HepG2 (cell line): ENCODE measurements at regions not wholly inside any gene's neighbourhood (a gene's known extent, or its start where the extent isn't known, plus 50 kb on each side); places are given as distances from the start of the nearest gene placed in this dataset.
A peak's percentile ranks its signal among the peaks of the same experiment; 100 is the strongest.
"Not testable (repeated sequence)": the region's sequence is repeated elsewhere in the genome, so short reads cannot be mapped to it uniquely, and the experiment has no call there.

Source experiments
- ATAC-seq: fragments of 200-7000 bp; cut with Tn5 transposase; 3 replicates; pipeline ENCODE4 v1.9.1; 2020; ENCODE audit warnings: mild to moderate bottlenecking, moderate library complexity
- BruUV-seq: library from RNA; stranded (reverse); fragments of 400-500 nt; replicated peaks from 2 replicates; lab custom pipeline; 2021; lab: Mats Ljungman, UMichigan
- CTCF ChIA-PET: fragments of 300-600 bp; formaldehyde crosslinking; extraction: SDS; loops from one replicate; lab custom pipeline; 2021; ENCODE audit warnings: low total read pairs, inconsistent platforms, low intra/inter-chr PET ratio; lab: Yijun Ruan, JAX
- POLR2A ChIA-PET: fragments of 350-600 bp; sonication (Branson Sonifier 250); formaldehyde crosslinking; loops from one replicate; lab custom pipeline; 2020; ENCODE audit warnings: antibody characterized with exemption, inconsistent platforms; lab: Yijun Ruan, JAX
- DNase-seq: peaks from one replicate; pipeline ENCODE4 v3.0.0-alpha.2; 2015; ENCODE audit warnings: low spot score
- FAIRE-seq: peaks from 3 replicates; lab custom pipeline; 2011; peaks lifted over from hg19 to GRCh38; lab: Jason Lieb, UNC
- H2AFZ ChIP-seq: one replicate; pipeline ENCODE4 v1.6.1; 2011; ENCODE audit warnings: low read length, inconsistent platforms
- H3K27ac ChIP-seq: fragments of 300-600 bp; 3 replicates; pipeline ENCODE4 v1.8.0; 2011; ENCODE audit warnings: mixed run types, mild to moderate bottlenecking, mixed read lengths, low read length, inconsistent platforms; ENCODE audit not compliant: insufficient read depth; ENCODE audit errors: extremely low read length
- H3K27me3 ChIP-seq, 2 experiments: fragments of 200-600 bp in 1 of 2; 2 replicates in 1 of 2; 3 replicates in 1 of 2; pipeline versions ENCODE4 v1.6.0 to v1.8.0; 2011; ENCODE audit warnings: low read length in 2 of 2, mild to moderate bottlenecking in 2 of 2, moderate library complexity in 2 of 2, inconsistent platforms in 1 of 2; ENCODE audit not compliant: insufficient read depth in 2 of 2, control insufficient read depth in 1 of 2
- H3K36me3 ChIP-seq, 2 experiments: fragments of 200-600 bp in 1 of 2; replicated peaks in 1 of 2; 2 replicates in 1 of 2; 3 replicates in 1 of 2; pipeline versions ENCODE4 v1.5.1 to v1.8.0; 2011; ENCODE audit warnings: low read length in 2 of 2, inconsistent platforms in 1 of 2; ENCODE audit not compliant: insufficient read depth in 2 of 2, control insufficient read depth in 1 of 2
- H3K4me1 ChIP-seq: 2 replicates; pipeline ENCODE4 v1.5.1; 2012; ENCODE audit warnings: low read length, inconsistent platforms; ENCODE audit not compliant: insufficient read depth
- H3K4me2 ChIP-seq: 2 replicates; pipeline ENCODE4 v1.6.0; 2011; ENCODE audit warnings: low read depth, low read length, inconsistent platforms
- H3K4me3 ChIP-seq, 3 experiments: fragments of 200-600 bp in 1 of 3; sonication (generic), shearing (Covaris generic) in 1 of 3; replicated peaks in 1 of 3; 2 replicates each; pipeline ENCODE4 v1.5.1; 2011 to 2016; ENCODE audit warnings: low read length in 3 of 3, inconsistent platforms in 2 of 3, low read depth in 2 of 3, mild to moderate bottlenecking in 2 of 3, control low read depth in 1 of 3, mixed read lengths in 1 of 3; ENCODE audit not compliant: insufficient read depth in 1 of 3
- H3K79me2 ChIP-seq: one replicate; pipeline ENCODE4 v1.6.1; 2011; ENCODE audit warnings: low read length, inconsistent platforms; ENCODE audit not compliant: insufficient read depth
- H3K9ac ChIP-seq: 2 replicates; pipeline ENCODE4 v1.6.0; 2011; ENCODE audit warnings: mild to moderate bottlenecking, low read depth, low read length, inconsistent platforms; ENCODE audit not compliant: insufficient read depth
- H3K9me3 ChIP-seq: 2 replicates; pipeline ENCODE4 v1.5.1; 2012; ENCODE audit warnings: mild to moderate bottlenecking, low read length
- H4K20me1 ChIP-seq: 2 replicates; pipeline ENCODE4 v1.6.0; 2011; ENCODE audit warnings: inconsistent platforms, mild to moderate bottlenecking, low read length, moderate library complexity; ENCODE audit not compliant: insufficient read depth
- ATF7 ChIP-seq, 2 experiments: fragments of 450-650 bp in 1 of 2; sonication (generic) in 1 of 2; formaldehyde crosslinking in 1 of 2; IDR thresholded peaks; 2 replicates each; pipeline versions ENCODE4 v1.4.0 to v1.6.1; 2016 to 2020; ENCODE audit warnings: antibody characterized with exemption in 1 of 2, mild to moderate bottlenecking in 1 of 2, missing genetic modification reagents in 1 of 2
- CREB1 ChIP-seq, 2 experiments: fragments of 450-650 bp in 1 of 2; IDR thresholded peaks; 2 replicates each; pipeline ENCODE4 v1.6.1; 2016 to 2017; ENCODE audit warnings: control low read depth in 1 of 2, mild to moderate bottlenecking in 1 of 2, missing compliant biosample characterization in 1 of 2, missing genetic modification characterization in 1 of 2
- IKZF1 ChIP-seq: fragments of 450-650 bp; IDR thresholded peaks from 2 replicates; pipeline ENCODE4 v1.7.1; 2016
- ZNF24 ChIP-seq: fragments of 450-650 bp; IDR thresholded peaks from 2 replicates; pipeline ENCODE4 v1.6.1; 2017; ENCODE audit warnings: antibody characterized with exemption, mild to moderate bottlenecking
- WGBS: methylation state at CpG from one replicate; pipeline ENCODE4 v1.1.6; 2017; ENCODE audit warnings: low lambda C conversion rate; 5-methylcytosine and 5-hydroxymethylcytosine counted together
- in situ Hi-C: cut with HindIII; loops from 2 replicates; pipeline ENCODE4 v1.10.0; 2017; ENCODE audit warnings: low pct_unique_long_range_greater_than_20kb; ENCODE audit not compliant: extremely low pct_ligation_motif_present
- intact Hi-C: fragments of 100-400 bp; cut with micrococcal nuclease; formaldehyde crosslinking; loops from one replicate; pipeline ENCODE4 v1.10.0; 2022; ENCODE audit not compliant: unreplicated experiment
- TF ChIP-seq, protein P1 (sequence below), 2 experiments: fragments of 450-650 bp in 1 of 2; sonication (generic) in 1 of 2; formaldehyde crosslinking; IDR thresholded peaks; 2 replicates each; pipeline versions ENCODE4 v1.5.0 to v1.8.0; 2020 to 2022; ENCODE audit warnings: mild to moderate bottlenecking in 1 of 2, missing genetic modification reagents in 1 of 2

DNA sequence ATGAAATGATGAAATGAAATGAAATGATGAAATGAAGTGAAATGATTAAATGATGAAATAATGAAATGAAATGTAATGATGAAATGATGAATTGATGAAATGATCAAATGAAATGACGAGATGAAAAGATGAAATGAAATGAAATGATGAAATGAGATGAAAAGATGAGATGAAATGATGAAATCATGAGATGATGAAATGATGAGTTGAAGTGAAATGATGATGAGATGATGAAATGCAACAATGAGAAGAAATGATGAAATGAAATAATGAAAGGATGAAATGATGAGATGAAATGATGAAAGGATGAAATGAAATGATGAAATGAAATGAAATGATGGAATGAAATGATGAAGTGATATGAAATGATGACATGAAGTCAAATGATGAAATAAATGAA lies 132.7 kb upstream of the TP53TG3D start:
- 14% methylated on average over 1 of the region's 1 CpG for WGBS
- not testable (repeated sequence) for BruUV-seq, DNase-seq

DNA sequence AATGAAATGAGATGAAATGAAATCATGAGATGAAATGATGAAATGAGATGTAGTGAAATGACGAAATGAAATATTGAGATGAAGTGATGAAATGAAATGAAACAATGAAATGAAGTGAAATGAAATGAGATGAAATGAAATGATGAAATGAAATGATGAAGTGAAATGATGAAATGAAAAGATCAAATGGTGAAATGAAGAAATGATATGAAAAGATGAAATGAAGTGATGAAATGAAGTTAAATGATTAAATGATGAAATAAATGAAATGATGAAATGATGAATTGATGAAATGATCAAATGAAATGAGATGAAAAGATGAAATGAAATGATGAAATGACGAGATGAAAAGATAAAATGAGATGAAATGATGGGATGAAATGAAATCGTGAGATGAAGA lies 132.3 kb upstream of the TP53TG3D start:
- H3K4me2 ChIP-seq, CTCF ChIA-PET, H3K27me3 ChIP-seq, H3K9me3 ChIP-seq, ATAC-seq, H3K4me1 ChIP-seq, H3K27ac ChIP-seq, H3K79me2 ChIP-seq, H4K20me1 ChIP-seq, H3K4me3 ChIP-seq, H3K36me3 ChIP-seq, in situ Hi-C loops, H2AFZ ChIP-seq, intact Hi-C loops, DNase-seq, POLR2A ChIA-PET, BruUV-seq, H3K9ac ChIP-seq, FAIRE-seq: not testable (repeated sequence)
- 48% methylated on average over 3 of the region's 3 CpGs for WGBS
- peak; percentile 87 for TF ChIP-seq ZNF24

More for the DNA sequence above, 132.7 kb upstream of the TP53TG3D start:
- H2AFZ ChIP-seq; H3K27me3 ChIP-seq; FAIRE-seq; intact Hi-C loops; H3K4me2 ChIP-seq; in situ Hi-C loops; H3K27ac ChIP-seq; CTCF ChIA-PET; H3K79me2 ChIP-seq; H3K4me1 ChIP-seq; H4K20me1 ChIP-seq; H3K4me3 ChIP-seq; H3K9me3 ChIP-seq; H3K36me3 ChIP-seq; H3K9ac ChIP-seq; POLR2A ChIA-PET; ATAC-seq; TF ChIP-seq CREB1, ATF7 (CRISPR knock-in tag; IDR thresholded peaks at IDR 0.05): not testable (repeated sequence)
- TF ChIP-seq CREB1 (IDR thresholded peaks at IDR 0.05) = peak; percentile 58
- peak; percentile 15; the same call in 1 of the 2 replicates for TF ChIP-seq IKZF1
- TF ChIP-seq ATF7 (IDR thresholded peaks at IDR 0.05) = peak; percentile 97
- TF ChIP-seq, protein P1, sequence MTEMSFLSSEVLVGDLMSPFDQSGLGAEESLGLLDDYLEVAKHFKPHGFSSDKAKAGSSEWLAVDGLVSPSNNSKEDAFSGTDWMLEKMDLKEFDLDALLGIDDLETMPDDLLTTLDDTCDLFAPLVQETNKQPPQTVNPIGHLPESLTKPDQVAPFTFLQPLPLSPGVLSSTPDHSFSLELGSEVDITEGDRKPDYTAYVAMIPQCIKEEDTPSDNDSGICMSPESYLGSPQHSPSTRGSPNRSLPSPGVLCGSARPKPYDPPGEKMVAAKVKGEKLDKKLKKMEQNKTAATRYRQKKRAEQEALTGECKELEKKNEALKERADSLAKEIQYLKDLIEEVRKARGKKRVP (CRISPR knock-in tag; IDR thresholded peaks at IDR 0.05) = peak in 1 of 2 experiments; percentile 28; a peak in 1 of 4 replicates
